GM19328 (cell line): ENCODE measurements at regions not wholly inside any gene's neighbourhood (a gene's known extent, or its start where the extent isn't known, plus 50 kb on each side); places are given as distances from the start of the nearest gene placed in this dataset.
A peak's percentile ranks its signal among the peaks of the same experiment; 100 is the strongest.
"Not testable (repeated sequence)": the region's sequence is repeated elsewhere in the genome, so short reads cannot be mapped to it uniquely, and the experiment has no call there.

ENCODE experiments used
- ATAC-seq: cut with Tn5 transposase; IDR thresholded peaks from one replicate; pipeline ENCODE4 v1.9.1; 2021; ENCODE audit warnings: mild to moderate bottlenecking, moderate library complexity; ENCODE audit not compliant: unreplicated experiment

DNA sequence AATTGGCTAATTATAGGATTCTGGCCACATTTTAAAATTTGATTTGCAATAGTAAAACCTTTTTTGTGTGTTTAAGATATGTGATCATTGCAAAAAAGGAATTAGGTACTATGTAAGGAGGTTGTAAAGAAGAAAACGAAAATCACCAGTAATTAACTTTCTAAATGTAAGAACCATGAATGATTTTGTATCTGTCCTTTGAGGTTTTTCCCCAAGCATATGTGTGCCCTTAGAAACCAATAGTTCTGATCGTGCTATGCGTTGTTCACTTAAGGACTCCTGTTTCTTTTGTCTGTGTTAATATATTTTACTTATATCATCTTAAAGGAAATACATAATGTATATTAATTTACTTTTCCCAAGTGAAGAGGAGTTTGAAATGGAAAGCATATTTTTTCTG lies 410.2 kb downstream of the PSAT1 start:
- ATAC-seq: peak; percentile 31

DNA sequence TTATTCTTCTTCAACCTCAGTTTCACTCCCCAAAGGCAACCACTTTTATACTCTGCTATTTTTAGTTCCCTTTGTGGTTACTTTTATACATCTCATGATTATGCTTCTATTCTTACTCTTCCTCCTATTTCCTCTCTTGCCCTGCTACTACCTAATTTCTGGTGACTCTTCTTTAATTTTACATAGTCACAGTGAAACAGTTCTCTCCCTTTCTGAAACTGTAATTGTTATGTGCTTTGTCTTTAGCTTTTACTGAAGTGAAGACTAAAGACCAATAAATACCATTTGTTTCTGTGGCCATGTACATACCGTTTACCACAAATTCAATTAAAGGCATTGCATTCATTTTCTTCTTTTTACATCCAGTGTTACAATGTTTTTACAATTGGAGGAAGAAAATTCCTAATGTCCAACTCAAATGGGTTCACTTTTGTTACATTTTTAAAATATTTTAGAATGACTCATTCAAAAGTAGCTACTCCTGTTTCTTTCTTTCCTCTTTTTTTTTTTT lies 410.6 kb downstream of the PSAT1 start:
- peak; percentile 86 for ATAC-seq

DNA sequence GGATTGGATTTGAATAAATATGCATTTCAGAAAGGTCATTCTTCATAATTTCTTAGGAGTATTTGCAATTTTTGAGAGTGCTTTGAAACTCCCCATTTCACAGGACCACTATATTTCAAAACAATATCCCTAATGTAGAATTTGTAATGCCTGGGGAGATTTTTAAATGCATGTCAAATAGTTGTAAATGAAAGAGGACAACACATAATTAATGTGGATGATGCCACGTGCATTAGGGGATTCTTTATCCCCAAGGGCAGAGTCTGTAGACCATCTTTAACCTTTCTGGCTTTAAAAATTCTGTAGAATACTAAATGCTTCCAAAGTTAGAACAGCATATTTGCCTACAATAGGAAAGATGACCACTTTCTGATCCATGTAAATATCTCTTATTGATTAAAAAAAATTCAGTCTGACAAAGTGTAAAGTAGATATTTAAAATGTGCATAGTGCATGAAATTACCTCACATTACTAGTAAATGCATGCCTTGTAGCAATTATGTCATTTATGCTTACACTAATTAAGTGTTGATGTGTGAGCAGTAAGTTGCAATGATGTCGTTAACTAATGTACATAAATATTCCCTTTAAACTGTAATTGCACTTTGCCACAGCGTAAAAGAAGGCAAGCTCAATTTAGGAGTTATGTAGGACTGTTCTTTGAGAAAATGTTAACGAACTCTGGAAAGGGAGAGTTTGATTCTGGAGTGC lies 416.1 kb downstream of the PSAT1 start:
- no peak for ATAC-seq

DNA sequence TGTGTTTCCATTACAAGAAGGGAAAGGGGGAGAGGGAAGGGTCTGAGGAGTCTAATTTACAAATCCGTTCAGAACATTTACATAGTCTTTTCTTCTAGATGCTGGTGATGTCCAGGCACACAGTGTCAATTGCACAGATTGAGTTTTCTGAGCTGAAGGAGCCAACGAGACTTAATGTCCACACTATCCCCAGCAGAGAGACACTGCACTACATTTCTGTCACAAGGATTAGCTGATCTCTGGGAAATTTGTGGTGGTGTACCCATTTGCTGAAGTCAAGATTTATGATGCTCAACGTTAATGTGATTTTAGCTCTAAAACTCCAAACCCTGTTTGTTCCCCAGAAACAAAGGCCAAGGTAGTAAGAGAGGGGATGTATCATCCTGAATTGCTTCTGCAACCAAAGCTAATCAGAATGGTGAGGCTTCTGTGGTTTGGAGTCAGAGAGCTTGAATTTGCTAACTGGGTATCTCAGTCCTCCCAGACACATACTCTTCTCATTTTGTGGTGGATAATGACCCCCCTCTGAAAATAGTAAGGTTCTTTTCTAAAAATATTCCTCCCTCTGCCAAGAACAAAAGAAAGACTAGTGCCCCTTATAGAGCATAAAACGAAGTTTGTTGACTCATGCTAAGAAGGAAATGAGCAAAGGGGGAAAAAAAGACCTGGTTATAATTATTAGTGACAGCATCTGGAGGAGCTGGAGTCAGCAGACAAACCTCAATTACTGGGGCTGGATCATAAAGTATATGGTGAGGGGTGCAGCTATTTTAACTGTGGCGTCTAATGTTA lies 416.9 kb downstream of the PSAT1 start:
- no peak for ATAC-seq

DNA sequence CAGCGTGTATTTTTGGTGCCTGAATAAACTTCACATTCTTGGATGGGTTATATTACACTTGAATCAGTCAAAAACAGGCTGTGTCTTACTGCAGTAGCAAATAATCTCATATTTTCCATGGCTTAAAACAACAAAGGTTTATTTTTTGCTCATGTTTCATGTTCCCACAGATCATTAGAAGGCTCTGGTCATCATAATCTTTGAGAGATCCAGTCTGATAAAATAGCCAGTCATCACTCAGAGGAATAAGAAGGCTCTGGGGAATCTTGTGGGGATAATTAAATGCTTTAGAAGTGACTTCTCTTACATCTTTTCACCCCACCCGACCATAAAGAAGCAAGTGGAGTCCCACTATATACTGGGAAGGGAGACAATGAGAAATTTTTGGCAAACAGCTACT lies 417.7 kb downstream of the PSAT1 start:
- no peak for ATAC-seq

DNA sequence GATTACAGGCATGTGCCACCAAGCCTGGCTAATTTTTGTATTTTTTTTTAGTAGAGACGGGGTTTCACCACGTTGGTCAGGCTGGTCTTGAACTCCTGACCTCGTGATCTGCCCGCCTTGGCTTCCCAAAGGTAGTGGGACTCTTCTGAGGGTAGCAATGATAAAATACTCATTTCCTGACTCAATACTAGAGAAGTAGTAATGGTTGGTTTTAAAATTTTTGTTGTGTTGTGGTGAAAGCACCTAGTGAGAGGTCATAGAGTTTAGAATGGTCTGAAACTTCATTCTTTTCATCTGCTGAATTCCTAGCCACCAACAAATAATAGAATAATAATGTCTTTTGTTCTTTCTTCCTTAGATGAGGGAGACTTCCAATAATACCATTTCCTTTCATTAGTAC lies 422.1 kb downstream of the PSAT1 start:
- not testable (repeated sequence) for ATAC-seq

DNA sequence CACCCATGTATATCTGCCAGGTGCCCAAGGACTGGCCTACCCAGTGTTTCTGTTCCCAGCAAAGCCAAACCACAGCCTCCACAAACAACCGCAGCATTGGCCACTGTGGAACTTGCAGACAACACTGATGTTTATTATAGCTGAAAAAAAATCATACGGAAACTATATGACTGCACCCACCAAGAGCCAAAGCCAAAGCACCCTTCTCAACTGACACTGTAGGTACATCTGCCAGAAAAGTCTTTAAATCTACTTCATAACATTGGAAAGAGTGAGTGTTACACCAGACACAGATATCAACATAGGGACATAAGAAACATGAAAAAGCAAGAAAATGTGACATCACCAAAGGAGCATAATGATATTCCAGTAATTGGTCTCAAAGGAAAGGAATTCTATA lies 428.0 kb downstream of the PSAT1 start:
- ATAC-seq: no peak

DNA sequence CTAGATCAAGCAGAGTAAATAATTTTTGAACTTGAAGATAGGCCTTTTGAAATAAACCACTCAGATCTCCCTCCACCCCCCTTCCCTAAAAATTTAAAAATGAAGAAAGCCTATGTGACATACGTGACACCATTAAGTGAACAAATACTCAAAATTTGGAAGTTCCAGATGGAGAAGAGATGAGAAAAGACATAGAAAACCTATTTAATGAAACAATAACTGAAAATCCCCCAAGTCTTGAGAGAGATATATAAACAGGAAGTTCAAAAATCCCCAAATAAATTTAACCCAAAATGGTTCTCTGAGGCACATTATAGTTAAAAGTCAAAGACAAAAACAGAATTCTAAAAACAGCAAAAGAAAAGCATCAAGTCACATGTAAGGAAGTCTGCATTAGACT lies 428.6 kb downstream of the PSAT1 start:
- ATAC-seq: no peak

DNA sequence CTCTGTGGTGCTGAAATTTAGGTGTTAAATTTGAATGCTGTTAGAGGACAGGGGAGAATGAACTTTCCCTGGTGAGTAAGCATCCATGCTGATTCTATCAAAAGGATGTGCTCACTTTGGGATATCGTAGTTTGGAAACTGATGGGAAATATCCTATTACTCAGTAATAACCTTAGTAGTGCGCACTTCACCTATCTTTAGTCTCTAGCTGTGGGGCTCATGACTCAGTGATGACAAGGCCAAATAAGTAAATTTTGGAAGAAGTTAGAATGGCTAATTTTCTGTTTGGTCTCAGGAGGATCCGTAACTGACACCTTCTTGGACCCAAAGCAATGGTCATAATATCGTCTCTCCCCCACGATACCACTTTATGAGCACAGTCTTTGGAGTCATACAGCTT lies 448.4 kb downstream of the PSAT1 start:
- no peak for ATAC-seq

DNA sequence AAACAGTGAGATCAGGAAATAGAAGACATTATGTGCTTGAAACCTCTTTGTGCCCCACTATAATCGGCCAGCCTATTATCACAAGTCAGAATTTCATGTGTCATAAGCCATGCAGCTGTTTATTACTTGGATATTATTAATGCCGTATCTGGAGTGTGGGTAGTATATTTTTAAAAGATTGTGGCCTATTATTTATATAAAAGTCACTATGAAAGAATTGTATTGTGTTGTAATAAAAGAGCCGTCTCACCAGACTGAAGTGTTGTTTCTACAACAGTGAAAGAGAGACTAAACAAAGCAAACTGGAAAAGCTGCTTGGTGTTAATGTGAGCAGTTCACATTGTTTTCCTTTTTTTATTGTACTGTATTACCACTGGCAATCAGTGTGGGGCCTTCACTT lies 449.1 kb downstream of the PSAT1 start:
- ATAC-seq: no peak

DNA sequence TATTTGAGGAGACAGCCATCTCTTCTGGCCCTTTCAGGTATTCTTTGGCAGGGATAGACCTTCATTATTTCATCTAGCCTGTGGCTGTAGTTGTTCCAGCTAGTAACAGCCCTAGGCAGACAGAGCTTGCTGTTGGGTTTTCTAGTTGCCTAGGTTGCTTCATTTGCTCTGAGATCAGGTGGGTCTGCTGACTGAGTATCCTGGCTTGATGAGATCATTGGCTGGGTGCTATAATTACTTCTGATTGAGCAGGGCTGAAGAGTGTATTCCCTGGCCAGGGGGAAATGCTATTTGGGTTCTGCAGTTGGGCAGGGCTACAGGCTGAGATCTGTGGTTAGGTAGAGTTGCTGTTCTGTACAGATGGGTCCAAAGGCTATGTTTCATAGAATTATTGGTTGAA lies 456.1 kb downstream of the PSAT1 start:
- no peak for ATAC-seq

DNA sequence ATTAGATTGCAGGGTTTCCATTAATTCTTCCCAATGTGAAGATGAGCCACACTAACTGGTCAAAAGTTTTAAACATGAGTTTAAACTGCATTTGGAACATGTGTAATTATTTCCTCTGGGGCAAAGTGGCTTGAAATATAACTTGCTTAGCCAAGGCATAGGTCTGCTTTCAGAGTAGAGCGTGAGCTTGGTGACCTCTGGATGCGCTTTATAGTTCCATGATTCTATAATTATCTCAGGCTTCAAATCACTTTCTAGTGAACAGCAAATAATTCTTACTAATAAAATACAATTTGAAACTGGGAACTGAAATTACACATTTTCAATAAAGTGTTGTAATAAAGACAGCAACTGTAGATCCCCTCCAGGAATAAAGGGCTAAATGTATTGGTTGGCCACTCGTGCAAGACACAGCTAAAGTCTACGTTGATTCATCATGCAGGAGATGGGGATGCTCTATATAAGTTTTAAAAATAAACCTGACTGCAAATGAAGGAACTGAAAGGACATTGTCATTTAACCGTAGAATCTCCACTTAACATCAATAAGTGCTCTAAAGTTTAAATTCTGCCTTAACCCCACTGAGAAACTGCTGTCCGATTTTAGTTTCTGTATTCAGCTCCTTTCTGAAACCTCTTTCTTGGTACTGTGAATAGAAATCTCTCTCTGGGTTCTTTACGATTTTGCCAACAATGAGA lies 460.0 kb downstream of the PSAT1 start:
- ATAC-seq: no peak

DNA sequence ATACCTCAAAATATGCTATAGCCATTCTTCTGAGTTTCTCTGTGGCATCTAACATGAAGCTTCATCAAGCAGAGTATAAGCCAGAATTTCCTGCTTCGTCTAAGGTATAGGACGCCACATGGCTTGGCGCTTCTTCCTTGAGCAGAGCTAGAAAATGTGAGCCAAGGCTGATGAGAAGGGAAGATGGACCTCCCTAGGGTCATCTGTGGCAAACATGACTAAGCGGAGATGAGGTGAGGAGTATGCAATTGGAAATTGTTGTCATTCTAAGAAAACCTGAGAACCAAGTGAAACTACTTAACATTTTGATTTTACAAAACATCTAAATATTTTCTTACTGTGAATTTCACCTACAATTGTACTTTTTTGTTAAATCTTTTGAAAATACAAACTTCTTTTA lies 466.5 kb downstream of the PSAT1 start:
- ATAC-seq: no peak

DNA sequence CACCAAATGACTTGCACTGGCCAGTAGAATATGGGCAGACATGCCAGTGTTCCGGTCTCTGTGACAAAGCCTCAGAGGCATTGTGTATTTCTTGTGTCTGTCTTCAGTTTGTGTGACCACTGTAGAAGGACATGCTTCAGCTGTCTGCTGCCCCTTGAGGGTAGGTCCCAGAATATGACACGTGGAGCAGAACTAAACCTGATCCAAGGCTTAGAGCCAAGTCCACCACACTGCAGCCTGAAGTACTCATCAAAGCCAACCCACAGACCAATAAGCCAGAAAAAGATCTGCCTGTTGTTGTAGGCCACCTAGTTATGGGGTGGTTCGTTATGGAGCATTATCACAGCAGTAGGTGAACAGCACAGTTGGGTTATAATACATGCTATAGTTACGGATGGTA lies 468.9 kb downstream of the PSAT1 start:
- no peak for ATAC-seq

DNA sequence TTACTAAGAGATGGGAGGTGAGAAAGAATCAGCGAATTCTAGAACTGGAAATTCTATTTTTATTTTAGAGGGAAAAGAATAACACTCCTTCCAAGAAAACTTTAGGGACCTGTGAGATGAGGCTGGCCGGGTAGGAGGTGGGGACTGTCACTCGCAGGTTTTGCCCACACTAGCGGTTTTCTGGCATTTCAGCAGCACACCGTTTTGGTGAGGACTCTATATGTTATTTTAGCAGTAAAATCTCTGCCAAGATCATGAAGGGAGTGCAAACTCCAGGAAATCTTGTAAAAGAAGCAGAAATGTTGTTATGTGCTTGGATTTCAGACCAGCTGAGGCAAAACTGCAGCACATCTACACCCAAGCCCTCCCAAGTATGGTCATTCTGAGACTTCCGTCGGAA lies 470.6 kb downstream of the PSAT1 start:
- no peak for ATAC-seq

DNA sequence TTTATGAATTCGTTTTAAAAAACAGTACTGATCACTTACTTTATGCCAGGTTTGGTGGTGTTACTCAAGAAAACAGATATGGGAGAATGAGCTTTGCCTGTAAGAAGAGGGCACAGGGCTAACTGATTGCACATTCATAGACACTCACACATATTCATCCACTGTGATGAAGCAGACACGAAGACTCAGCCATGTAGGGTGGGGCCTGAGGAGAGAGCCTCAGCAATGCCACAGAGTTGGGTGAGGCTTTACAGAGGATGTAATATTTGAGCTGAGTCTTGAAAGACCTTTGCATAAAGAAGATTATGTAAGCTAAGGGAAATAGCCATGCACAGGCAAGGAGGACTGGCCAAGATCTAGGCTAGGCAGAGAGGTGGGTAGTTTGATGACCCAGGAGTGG lies 472.8 kb downstream of the PSAT1 start:
- ATAC-seq: no peak

DNA sequence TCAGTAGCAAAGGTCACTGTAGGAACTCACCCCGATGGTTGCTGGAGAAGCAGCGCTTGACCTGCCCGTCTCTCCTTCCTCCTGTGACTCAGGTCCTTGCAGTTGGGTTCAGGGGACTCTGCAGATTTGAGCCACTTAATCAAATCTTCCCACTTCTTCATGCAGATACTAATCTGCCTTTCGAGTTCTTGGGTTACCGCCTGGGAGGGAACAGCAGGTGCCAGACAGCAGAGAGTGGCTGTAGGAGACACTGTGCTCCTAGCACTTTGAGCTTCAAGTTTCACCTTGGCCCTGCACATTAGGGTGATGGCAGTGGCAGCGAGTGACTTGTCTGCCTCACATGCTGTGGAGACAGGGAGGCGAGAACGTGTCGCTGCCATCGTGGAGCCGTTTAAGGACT lies 478.3 kb downstream of the PSAT1 start:
- no peak for ATAC-seq

DNA sequence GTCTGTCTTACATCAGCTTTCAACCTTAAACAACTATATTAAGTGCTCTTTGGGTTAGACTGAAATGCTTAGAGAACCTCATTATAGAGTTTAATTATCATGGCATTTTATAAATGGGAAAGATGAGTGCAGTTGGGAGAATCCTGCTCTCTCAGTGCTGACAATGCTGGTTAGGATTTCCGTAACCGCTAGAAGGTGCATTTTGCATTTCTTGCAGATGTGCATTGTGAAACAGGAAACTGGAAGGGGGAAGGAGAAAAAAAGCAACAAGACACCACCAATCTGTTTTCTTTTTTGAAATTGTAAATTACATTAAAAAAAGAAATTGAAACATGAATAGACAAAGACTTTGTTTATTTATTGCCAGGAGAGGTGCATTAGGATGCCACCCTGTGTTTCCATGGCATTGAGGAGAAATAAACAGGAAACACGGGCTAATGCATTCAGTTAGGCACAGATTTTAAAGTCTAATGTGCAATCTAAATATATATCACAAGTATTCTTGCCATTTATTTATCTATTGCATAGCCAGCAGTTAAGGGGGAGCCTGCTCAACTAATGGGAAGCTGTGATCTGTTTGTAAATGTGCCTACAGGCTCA lies 478.9 kb downstream of the PSAT1 start:
- ATAC-seq: no peak

DNA sequence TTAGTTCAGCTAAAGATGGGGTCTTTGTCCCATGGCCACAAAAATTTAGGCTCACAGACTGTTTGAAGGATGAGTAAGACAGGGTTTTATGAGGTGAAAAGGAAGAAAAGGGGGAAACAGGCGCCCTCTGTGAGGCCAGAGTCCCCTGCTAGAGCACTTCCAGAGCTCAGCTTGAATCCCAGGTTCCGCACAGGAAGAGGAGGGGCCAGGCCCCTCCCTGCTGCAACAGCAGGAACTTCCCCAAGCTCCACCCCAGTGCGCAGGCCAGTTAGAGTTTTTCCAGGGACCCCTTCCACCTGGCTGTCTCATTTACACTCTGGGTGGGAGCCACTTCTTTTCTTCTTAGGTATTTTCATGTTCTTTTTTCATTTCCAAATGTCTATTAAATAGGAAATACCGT lies 480.8 kb downstream of the PSAT1 start:
- no peak for ATAC-seq

DNA sequence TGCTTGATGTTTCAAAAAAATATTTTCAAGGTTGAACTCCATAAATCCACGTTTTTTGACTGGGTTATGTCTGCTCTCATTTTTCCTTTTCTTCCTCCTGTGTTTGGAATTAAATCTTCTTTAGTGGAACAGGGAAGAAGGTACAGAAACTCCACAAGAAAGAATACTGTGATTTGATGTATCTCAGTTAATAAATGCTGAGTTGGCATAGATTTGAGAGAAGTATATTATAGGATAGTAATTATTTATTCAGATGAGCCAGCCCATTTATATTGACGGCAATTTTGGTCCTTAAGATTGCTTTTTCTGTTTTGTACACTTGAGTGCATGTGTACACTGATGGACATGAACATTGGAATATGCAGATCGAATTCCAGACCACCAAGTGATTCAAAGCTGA lies 481.4 kb downstream of the PSAT1 start:
- no peak for ATAC-seq

DNA sequence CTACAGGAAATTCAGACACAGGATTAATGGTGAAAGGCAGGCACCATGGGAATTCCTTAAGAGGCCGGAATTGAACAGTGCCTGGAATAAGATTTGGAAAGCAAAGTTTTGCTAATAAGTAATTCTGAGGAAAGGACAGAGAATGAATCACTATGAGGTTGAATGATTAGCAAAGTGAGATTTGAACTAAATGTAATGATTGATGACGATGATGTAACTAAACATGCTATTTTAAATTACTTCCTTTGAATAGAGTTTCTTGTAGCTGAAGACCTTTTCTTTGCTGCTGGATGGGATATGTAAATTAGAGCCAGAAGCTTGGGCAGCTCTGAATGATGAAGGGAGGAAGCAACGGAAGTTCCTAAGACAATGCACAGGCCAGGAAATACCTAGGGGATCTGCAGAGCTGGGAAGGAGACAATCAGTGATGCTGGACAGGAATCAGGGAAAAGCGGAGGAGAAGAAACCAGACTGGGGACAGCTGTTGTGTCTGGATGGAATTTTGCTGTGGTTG lies 482.0 kb downstream of the PSAT1 start:
- ATAC-seq: no peak
